ENCODE measurements at regions not wholly inside any gene's neighbourhood (a gene's known extent, or its start where the extent isn't known, plus 50 kb on each side); places are given as distances from the start of the nearest gene placed in this dataset.

- no peak for FAIRE-seq
- Histone ChIP-seq H3K4me1 (no peaks in the 10 kb centered on the region), H3K9me3 (no peaks in the 10 kb centered on the region), H3K4me3 (no peak overlapping the region), H3K27ac (no peak overlapping the region), H3K4me2 (no peak overlapping the region)
- CTCF ChIA-PET, result interaction anchor here (1.2 kb wide), 1 partner anchor 13 kb away, joined by 3 read pairs; no protein-coding TSS in a partner anchor
- WGBS (ENCODE audit: missing lambda C conversion rate), result 44% methylated on average over 4 of the region's 4 CpGs
- POLR2A ChIA-PET, result no interaction called here
- TF ChIP-seq EP300 (IDR thresholded peaks at IDR 0.05), result no peak
- DNase-seq (ENCODE audit: low read depth in 1 of 2, low spot score in 1 of 2), result no peak
- no peak for ATAC-seq
These were observed 901.9 kb downstream of the GATA3 start for GRCh38 chr10:8956400-8956799.

- CTCF ChIA-PET, result no interaction called here
- no peaks in the 10 kb centered on the region for H3K4me1 ChIP-seq
- TF ChIP-seq, protein P1, sequence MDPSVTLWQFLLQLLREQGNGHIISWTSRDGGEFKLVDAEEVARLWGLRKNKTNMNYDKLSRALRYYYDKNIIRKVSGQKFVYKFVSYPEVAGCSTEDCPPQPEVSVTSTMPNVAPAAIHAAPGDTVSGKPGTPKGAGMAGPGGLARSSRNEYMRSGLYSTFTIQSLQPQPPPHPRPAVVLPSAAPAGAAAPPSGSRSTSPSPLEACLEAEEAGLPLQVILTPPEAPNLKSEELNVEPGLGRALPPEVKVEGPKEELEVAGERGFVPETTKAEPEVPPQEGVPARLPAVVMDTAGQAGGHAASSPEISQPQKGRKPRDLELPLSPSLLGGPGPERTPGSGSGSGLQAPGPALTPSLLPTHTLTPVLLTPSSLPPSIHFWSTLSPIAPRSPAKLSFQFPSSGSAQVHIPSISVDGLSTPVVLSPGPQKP (IDR thresholded peaks at IDR 0.05; ENCODE audit: low read depth, low read length), result no peak
- TF ChIP-seq KDM5A (IDR thresholded peaks at IDR 0.05), result no peak
- TF ChIP-seq FOSB (CRISPR knock-in tag; IDR thresholded peaks at IDR 0.05), result no peak
- TF ChIP-seq EHF (CRISPR knock-in tag; IDR thresholded peaks at IDR 0.05), result no peak
- TF ChIP-seq HEYL (CRISPR knock-in tag; IDR thresholded peaks at IDR 0.05), result no peak
- TF ChIP-seq, protein P2, sequence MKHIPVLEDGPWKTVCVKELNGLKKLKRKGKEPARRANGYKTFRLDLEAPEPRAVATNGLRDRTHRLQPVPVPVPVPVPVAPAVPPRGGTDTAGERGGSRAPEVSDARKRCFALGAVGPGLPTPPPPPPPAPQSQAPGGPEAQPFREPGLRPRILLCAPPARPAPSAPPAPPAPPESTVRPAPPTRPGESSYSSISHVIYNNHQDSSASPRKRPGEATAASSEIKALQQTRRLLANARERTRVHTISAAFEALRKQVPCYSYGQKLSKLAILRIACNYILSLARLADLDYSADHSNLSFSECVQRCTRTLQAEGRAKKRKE (CRISPR knock-in tag; IDR thresholded peaks at IDR 0.05; ENCODE audit: low read depth), result no peak
- TF ChIP-seq KDM1A (IDR thresholded peaks at IDR 0.05; ENCODE audit: low read depth), result no peak
- TF ChIP-seq GATA3 (IDR thresholded peaks at IDR 0.05; ENCODE audit: borderline replicate concordance), result no peak
- TF ChIP-seq TFCP2L1 (CRISPR knock-in tag; IDR thresholded peaks at IDR 0.05), result no peak
- no peak for TF ChIP-seq FOXS1 (CRISPR knock-in tag; IDR thresholded peaks at IDR 0.05)
- TF ChIP-seq ZC3H11A (IDR thresholded peaks at IDR 0.05), result no peak
- TF ChIP-seq RFX5 (IDR thresholded peaks at IDR 0.05), result no peak
- no peak for TF ChIP-seq BCL3 (IDR thresholded peaks at IDR 0.05)
- no peak for TF ChIP-seq HOXB5 (CRISPR knock-in tag; IDR thresholded peaks at IDR 0.05)
- no peak for TF ChIP-seq USF2 (IDR thresholded peaks at IDR 0.05)
- TF ChIP-seq NPAS2 (CRISPR knock-in tag; IDR thresholded peaks at IDR 0.05; ENCODE audit: borderline replicate concordance), result no peak
- TF ChIP-seq MAFK (IDR thresholded peaks at IDR 0.05; ENCODE audit: partially characterized antibody), result no peak
- no peak for TF ChIP-seq HOXA7 (CRISPR knock-in tag; IDR thresholded peaks at IDR 0.05)
- no peak for FAIRE-seq
- POLR2A ChIA-PET, result no interaction called here
- no peak for ATAC-seq
- H3K4me2 ChIP-seq, result no peak overlapping the region
- DNase-seq (ENCODE audit: low read depth in 1 of 2, low spot score in 1 of 2), result no peak
- no peak overlapping the region for H3K27ac ChIP-seq
- no peak overlapping the region for H3K4me3 ChIP-seq
- H3K9me3 ChIP-seq, result no peaks in the 10 kb centered on the region
These were observed 907.8 kb downstream of the GATA3 start for GRCh38 chr10:8962249-8962648.

DNA sequence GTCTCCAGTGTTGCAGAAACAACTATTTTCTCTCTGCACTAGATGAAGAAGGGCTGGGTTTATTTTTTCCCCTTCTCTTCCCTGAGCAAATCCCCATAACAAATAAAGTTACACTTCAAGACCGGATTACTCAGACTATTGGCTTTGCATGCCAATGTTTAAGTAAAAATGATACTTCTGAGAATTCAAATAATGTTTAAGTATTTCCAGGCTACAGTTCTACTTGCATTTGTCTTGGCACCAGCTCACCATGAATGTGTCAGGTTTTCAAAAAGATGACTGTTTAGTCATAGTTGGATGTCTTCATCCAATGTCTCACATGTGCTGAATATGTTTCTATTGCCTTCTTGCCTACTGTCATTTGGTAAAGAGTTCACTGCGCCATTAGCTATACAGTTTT, 912.6 kb downstream of the GATA3 start:
- WGBS (ENCODE audit: missing lambda C conversion rate), result 18% methylated on average over 2 of the region's 2 CpGs
- TF ChIP-seq PHF8 (IDR thresholded peaks at IDR 0.05; ENCODE audit: borderline replicate concordance, low read depth) (no peak), CBX8 (IDR thresholded peaks at IDR 0.05) (no peak), RARB (CRISPR knock-in tag; IDR thresholded peaks at IDR 0.05) (no peak), EHMT2 (IDR thresholded peaks at IDR 0.05; ENCODE audit: low read depth) (no peak), ZFP36 (IDR thresholded peaks at IDR 0.05; ENCODE audit: borderline replicate concordance, partially characterized antibody) (no peak), SREBF2 (IDR thresholded peaks at IDR 0.05) (no peak), FOSL2 (IDR thresholded peaks at IDR 0.05) (no peak), FOSL2 (CRISPR knock-in tag; IDR thresholded peaks at IDR 0.05) (no peak)
- TF ChIP-seq, protein P1 (IDR thresholded peaks at IDR 0.05; ENCODE audit: low read depth, low read length), result no peak
- Histone ChIP-seq H3K27ac (no peak overlapping the region), H3K4me1 (no peaks in the 10 kb centered on the region), H3K9me3 (no peaks in the 10 kb centered on the region), H3K4me2 (no peak overlapping the region), H3K4me3 (no peak overlapping the region)
- CTCF ChIA-PET, result interaction anchor here (0.5 kb wide), 1 partner anchor 96 kb away, joined by 5 read pairs; no protein-coding TSS in a partner anchor
- DNase-seq (ENCODE audit: low read depth in 1 of 2, low spot score in 1 of 2), result no peak
- no peak for ATAC-seq
- POLR2A ChIA-PET, result no interaction called here
- no peak for FAIRE-seq
